ENCODE measurements at regions not wholly inside any gene's neighbourhood (a gene's known extent, or its start where the extent isn't known, plus 50 kb on each side); places are given as distances from the start of the nearest gene placed in this dataset.

- no peak for TF ChIP-seq EZH2 (IDR thresholded peaks at IDR 0.05)
- TF ChIP-seq CTCF (IDR thresholded peaks at IDR 0.05): no peak
- no peak for TF ChIP-seq EZH2phosphoT487 (IDR thresholded peaks at IDR 0.05)
Observed at GRCh38 chr9:102237094-102237493, 498.6 kb upstream of the GRIN3A start.

All from neural progenitor cell (in vitro differentiated cells).